Endothelial cell (in vitro differentiated cells): ENCODE measurements at regions not wholly inside any gene's neighbourhood (a gene's known extent, or its start where the extent isn't known, plus 50 kb on each side); places are given as distances from the start of the nearest gene placed in this dataset.
"Not testable (repeated sequence)": the region's sequence is repeated elsewhere in the genome, so short reads cannot be mapped to it uniquely, and the experiment has no call there.

Experiments
- DNase-seq: peaks from one replicate; pipeline ENCODE4 v3.0.0; 2021; ENCODE audit warnings: low spot score
- H3K27ac Mint-ChIP-seq: one replicate; pipeline ENCODE4 v1.8.0; 2021; ENCODE audit warnings: mixed read lengths, inconsistent platforms; ENCODE audit not compliant: unreplicated experiment
- H3K27me3 Mint-ChIP-seq: one replicate; pipeline ENCODE4 v1.8.0; 2021; ENCODE audit warnings: mild to moderate bottlenecking, moderate library complexity, mixed read lengths, inconsistent platforms; ENCODE audit not compliant: unreplicated experiment
- H3K36me3 Mint-ChIP-seq: one replicate; pipeline ENCODE4 v1.8.0; 2021; ENCODE audit warnings: mild to moderate bottlenecking, low read depth, mixed read lengths, inconsistent platforms; ENCODE audit not compliant: unreplicated experiment
- H3K4me1 Mint-ChIP-seq: one replicate; pipeline ENCODE4 v1.8.0; 2021; ENCODE audit warnings: mild to moderate bottlenecking, mixed read lengths, inconsistent platforms; ENCODE audit not compliant: unreplicated experiment
- H3K4me3 Mint-ChIP-seq: one replicate; pipeline ENCODE4 v1.8.0; 2021; ENCODE audit warnings: mild to moderate bottlenecking, mixed read lengths, inconsistent platforms; ENCODE audit not compliant: unreplicated experiment
- H3K9me3 Mint-ChIP-seq: one replicate; pipeline ENCODE4 v1.8.0; 2021; ENCODE audit warnings: mixed read lengths, inconsistent platforms; ENCODE audit not compliant: unreplicated experiment
- TF ChIP-seq, protein P1 (sequence below): fragments of 200-600 bp; sonication (generic); IDR thresholded peaks from one replicate; pipeline ENCODE4 v1.5.0; 2021; ENCODE audit warnings: antibody characterized with exemption; ENCODE audit not compliant: unreplicated experiment

- TF ChIP-seq, protein P1, sequence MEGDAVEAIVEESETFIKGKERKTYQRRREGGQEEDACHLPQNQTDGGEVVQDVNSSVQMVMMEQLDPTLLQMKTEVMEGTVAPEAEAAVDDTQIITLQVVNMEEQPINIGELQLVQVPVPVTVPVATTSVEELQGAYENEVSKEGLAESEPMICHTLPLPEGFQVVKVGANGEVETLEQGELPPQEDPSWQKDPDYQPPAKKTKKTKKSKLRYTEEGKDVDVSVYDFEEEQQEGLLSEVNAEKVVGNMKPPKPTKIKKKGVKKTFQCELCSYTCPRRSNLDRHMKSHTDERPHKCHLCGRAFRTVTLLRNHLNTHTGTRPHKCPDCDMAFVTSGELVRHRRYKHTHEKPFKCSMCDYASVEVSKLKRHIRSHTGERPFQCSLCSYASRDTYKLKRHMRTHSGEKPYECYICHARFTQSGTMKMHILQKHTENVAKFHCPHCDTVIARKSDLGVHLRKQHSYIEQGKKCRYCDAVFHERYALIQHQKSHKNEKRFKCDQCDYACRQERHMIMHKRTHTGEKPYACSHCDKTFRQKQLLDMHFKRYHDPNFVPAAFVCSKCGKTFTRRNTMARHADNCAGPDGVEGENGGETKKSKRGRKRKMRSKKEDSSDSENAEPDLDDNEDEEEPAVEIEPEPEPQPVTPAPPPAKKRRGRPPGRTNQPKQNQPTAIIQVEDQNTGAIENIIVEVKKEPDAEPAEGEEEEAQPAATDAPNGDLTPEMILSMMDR, result no peak
- H3K27me3 Mint-ChIP-seq, result no peaks in the 10 kb centered on the region
- no peak overlapping the region for H3K4me3 Mint-ChIP-seq
- H3K4me1 Mint-ChIP-seq, result no peaks in the 10 kb centered on the region
- no peak for DNase-seq
- no peaks in the 10 kb centered on the region for H3K36me3 Mint-ChIP-seq
- no peak overlapping the region for H3K27ac Mint-ChIP-seq
- no peaks in the 10 kb centered on the region for H3K9me3 Mint-ChIP-seq
Observed at GRCh38 chr4:29726938-29727337, 993.2 kb upstream of the PCDH7 start.

DNA sequence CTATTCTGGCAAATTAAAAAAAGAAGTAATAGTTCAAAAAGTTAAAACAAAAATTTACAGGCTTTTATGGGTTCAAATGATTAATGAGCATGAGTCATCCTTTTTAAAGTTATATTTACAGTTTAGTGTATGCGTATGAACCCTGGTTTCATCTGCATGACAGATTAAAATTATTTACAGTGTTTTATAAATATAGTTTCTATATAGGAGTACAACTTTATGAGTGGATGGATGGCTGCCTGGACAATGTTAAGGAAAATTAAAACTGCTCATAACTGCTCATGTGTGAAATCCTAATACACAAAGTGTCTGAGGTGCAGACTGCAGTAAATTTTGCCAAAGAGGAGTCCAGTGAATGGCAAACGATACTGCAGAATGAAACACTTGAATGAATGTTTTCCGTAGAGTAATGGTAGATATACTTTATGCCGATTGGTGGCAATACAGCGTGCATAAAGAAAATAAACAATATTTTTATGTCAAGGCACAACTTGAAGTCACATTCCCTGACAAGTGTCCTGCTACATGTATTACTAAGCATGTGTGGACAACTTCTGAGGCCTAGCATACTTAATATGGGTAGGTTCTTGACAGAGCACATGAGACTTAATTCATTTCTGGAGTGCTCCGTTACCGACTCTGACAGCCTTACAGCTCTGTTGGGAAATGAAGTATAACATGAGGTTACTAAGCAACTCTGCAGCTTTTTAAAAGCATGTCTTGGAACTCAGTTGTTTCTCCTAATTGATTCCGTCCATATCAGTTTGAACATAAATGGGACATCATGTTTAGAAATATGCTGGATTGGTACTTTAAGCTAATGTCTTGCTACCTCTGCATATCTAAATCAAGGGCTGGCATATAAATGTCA is 985.6 kb upstream of the PCDH7 start:
- TF ChIP-seq, protein P1, result no peak
- no peaks in the 10 kb centered on the region for H3K9me3 Mint-ChIP-seq
- no peak for DNase-seq
- no peaks in the 10 kb centered on the region for H3K36me3 Mint-ChIP-seq
- no peak overlapping the region for H3K27ac Mint-ChIP-seq
- no peaks in the 10 kb centered on the region for H3K27me3 Mint-ChIP-seq
- H3K4me3 Mint-ChIP-seq, result no peak overlapping the region
- no peaks in the 10 kb centered on the region for H3K4me1 Mint-ChIP-seq

GRCh38 chr4:29756966-29757365 is 963.2 kb upstream of the PCDH7 start:
- H3K4me3 Mint-ChIP-seq, result no peak overlapping the region
- no peak for DNase-seq
- H3K4me1 Mint-ChIP-seq, result no peaks in the 10 kb centered on the region
- TF ChIP-seq, protein P1, result no peak
- H3K27ac Mint-ChIP-seq, result no peak overlapping the region
- H3K27me3 Mint-ChIP-seq, result no peaks in the 10 kb centered on the region
- H3K36me3 Mint-ChIP-seq, result no peaks in the 10 kb centered on the region
- no peaks in the 10 kb centered on the region for H3K9me3 Mint-ChIP-seq

DNA sequence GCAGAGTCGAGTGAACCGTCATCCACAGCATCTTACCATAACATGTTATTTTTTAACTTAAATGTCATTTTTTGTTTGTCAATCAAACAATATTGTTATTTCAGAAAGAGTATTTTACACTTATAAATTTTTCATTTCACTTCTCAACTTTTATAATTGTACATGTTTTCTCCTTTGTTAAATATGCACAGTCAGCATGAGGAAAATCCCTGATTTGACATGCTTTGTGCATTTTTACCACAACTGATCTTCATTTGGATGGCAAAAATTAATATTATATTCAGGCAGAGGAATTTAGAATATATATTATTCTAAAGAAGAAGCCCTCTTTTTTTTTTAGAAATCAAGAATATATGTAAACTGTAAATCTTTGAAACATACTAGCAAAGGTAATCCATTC is 958.0 kb upstream of the PCDH7 start:
- no peak for DNase-seq
- no peaks in the 10 kb centered on the region for H3K4me1 Mint-ChIP-seq
- H3K27ac Mint-ChIP-seq, result no peak overlapping the region
- H3K27me3 Mint-ChIP-seq, result no peaks in the 10 kb centered on the region
- H3K9me3 Mint-ChIP-seq, result no peaks in the 10 kb centered on the region
- TF ChIP-seq, protein P1, result no peak
- H3K4me3 Mint-ChIP-seq, result no peak overlapping the region
- H3K36me3 Mint-ChIP-seq, result no peaks in the 10 kb centered on the region

- Mint-ChIP-seq H3K27ac (no peak overlapping the region), H3K9me3 (no peaks in the 10 kb centered on the region), H3K27me3 (no peaks in the 10 kb centered on the region), H3K4me1 (no peaks in the 10 kb centered on the region), H3K36me3 (no peaks in the 10 kb centered on the region), H3K4me3 (no peak overlapping the region)
- TF ChIP-seq, protein P1, result no peak
- no peak for DNase-seq
Observed at GRCh38 chr4:29770627-29771026, 949.5 kb upstream of the PCDH7 start.

DNA sequence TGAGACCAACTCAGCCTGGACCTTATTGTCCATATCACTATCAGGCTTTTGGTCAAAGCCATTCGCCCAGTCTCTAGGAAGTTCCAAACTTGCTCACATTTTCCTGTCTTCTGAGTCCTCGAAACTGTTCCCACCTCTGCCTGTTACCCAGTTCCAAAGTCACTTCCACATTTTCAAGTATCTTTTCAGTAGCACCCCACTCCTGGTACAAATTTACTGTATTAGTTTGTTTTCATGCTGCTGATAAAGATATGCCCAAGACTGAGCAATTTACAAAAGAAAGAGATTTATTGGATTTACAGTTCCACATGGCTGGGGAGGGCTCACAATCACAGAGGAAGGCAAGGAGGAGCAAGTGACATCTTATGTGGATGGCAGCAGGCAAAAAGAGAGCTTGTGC is 932.0 kb upstream of the PCDH7 start:
- Mint-ChIP-seq H3K9me3 (peaks cover 13% of the 10 kb centered on the region), H3K27ac (peak overlapping the region; percentile 31)
- not testable (repeated sequence) for H3K36me3 Mint-ChIP-seq, H3K4me3 Mint-ChIP-seq, DNase-seq, H3K27me3 Mint-ChIP-seq, H3K4me1 Mint-ChIP-seq
